Bronchial epithelial cell (primary cell): ENCODE measurements at regions not wholly inside any gene's neighbourhood (a gene's known extent, or its start where the extent isn't known, plus 50 kb on each side); places are given as distances from the start of the nearest gene placed in this dataset.

Source experiments
- DNase-seq: peaks from one replicate; pipeline ENCODE4 v3.0.0-alpha.2; 2010; ENCODE audit warnings: low read depth
- FAIRE-seq: peaks from 2 replicates; lab custom pipeline; 2011; peaks lifted over from hg19 to GRCh38; lab: Jason Lieb, UNC
- H3K27me3 ChIP-seq: 2 replicates; pipeline ENCODE4 v1.5.1; 2011; ENCODE audit warnings: low read length; ENCODE audit not compliant: control insufficient read depth, insufficient read depth
- H3K36me3 ChIP-seq: 2 replicates; pipeline ENCODE4 v1.5.1; 2011; ENCODE audit warnings: low read length; ENCODE audit not compliant: control insufficient read depth, insufficient read depth
- H3K4me3 ChIP-seq: 2 replicates; pipeline ENCODE4 v1.5.1; 2011; ENCODE audit warnings: mild to moderate bottlenecking, low read depth, low read length, control low read depth
- TF ChIP-seq, protein P1 (sequence below): IDR thresholded peaks from 2 replicates; pipeline ENCODE4 v1.5.1; 2011; ENCODE audit warnings: mild to moderate bottlenecking, moderate library complexity, low read length, control low read depth, inconsistent platforms; ENCODE audit not compliant: insufficient read depth, severe bottlenecking

DNA sequence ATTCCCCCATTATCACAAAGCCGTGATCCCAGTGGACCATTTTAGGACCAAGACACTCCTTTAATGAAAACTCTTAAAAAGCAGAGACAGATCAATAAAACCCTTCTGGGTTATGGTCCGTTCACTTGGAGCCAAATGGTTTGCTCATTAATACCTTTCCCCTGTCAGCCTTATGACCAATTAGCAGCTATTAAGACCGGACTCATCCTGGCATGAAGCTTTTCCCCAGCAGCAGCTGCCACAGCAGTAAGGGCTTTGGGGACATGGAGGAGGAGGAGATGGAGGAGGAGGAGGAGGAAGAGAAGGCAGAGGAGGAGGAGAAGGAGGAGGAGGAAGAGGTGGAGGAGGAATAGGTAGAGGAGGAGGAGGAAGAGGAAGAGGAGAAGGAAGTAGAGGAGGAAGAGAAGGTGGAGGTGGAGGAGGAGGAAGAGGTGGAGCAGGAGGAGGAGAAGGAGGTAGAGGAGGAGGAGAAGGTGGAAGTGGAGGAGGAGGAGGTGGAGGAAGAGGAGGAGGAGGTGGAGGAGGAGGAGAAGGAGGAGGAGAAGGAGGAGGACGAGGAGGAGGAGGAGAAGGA, 50.1 kb upstream of the IRX3 start:
- FAIRE-seq (no peak), DNase-seq (no peak)
- H3K27me3 ChIP-seq, result no peaks in the 10 kb centered on the region
- TF ChIP-seq, protein P1, sequence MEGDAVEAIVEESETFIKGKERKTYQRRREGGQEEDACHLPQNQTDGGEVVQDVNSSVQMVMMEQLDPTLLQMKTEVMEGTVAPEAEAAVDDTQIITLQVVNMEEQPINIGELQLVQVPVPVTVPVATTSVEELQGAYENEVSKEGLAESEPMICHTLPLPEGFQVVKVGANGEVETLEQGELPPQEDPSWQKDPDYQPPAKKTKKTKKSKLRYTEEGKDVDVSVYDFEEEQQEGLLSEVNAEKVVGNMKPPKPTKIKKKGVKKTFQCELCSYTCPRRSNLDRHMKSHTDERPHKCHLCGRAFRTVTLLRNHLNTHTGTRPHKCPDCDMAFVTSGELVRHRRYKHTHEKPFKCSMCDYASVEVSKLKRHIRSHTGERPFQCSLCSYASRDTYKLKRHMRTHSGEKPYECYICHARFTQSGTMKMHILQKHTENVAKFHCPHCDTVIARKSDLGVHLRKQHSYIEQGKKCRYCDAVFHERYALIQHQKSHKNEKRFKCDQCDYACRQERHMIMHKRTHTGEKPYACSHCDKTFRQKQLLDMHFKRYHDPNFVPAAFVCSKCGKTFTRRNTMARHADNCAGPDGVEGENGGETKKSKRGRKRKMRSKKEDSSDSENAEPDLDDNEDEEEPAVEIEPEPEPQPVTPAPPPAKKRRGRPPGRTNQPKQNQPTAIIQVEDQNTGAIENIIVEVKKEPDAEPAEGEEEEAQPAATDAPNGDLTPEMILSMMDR, result no peak
- H3K4me3 ChIP-seq, result no peak overlapping the region
- H3K36me3 ChIP-seq, result no peaks in the 10 kb centered on the region
